Uterus (tissue), 2 donors: ENCODE measurements at regions not wholly inside any gene's neighbourhood (a gene's known extent, or its start where the extent isn't known, plus 50 kb on each side); places are given as distances from the start of the nearest gene placed in this dataset.

Experiments used
- POLR2A ChIP-seq, 2 donors: fragments of 450-650 bp; IDR thresholded peaks; one replicate each; pipeline ENCODE4 v1.6.1; 2016; ENCODE audit warnings: antibody characterized with exemption in 2 of 2, mild to moderate bottlenecking in 1 of 2, moderate library complexity in 1 of 2
- TF ChIP-seq, protein P1 (sequence below), 4 experiments: fragments of 200-600 bp in 2 of 4; fragments of 450-650 bp in 2 of 4; sonication (generic) in 2 of 4; IDR thresholded peaks; one replicate each; pipeline ENCODE4 v1.5.1; 2016 to 2019; ENCODE audit warnings: antibody characterized with exemption in 4 of 4, mild to moderate bottlenecking in 2 of 4, moderate library complexity in 1 of 4

- TF ChIP-seq, protein P1, sequence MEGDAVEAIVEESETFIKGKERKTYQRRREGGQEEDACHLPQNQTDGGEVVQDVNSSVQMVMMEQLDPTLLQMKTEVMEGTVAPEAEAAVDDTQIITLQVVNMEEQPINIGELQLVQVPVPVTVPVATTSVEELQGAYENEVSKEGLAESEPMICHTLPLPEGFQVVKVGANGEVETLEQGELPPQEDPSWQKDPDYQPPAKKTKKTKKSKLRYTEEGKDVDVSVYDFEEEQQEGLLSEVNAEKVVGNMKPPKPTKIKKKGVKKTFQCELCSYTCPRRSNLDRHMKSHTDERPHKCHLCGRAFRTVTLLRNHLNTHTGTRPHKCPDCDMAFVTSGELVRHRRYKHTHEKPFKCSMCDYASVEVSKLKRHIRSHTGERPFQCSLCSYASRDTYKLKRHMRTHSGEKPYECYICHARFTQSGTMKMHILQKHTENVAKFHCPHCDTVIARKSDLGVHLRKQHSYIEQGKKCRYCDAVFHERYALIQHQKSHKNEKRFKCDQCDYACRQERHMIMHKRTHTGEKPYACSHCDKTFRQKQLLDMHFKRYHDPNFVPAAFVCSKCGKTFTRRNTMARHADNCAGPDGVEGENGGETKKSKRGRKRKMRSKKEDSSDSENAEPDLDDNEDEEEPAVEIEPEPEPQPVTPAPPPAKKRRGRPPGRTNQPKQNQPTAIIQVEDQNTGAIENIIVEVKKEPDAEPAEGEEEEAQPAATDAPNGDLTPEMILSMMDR (IDR thresholded peaks at IDR 0.05) = no peak
- no peak for TF ChIP-seq POLR2A (IDR thresholded peaks at IDR 0.05)
Measured at GRCh38 chr9:135340726-135341475, 138.7 kb upstream of the PPP1R26 start.
